PC-9 (cell line): ENCODE measurements at regions not wholly inside any gene's neighbourhood (a gene's known extent, or its start where the extent isn't known, plus 50 kb on each side); places are given as distances from the start of the nearest gene placed in this dataset.

Experiments
- BruUV-seq: library from RNA; stranded (reverse); fragments of 400-500 nt; replicated peaks from 2 replicates; lab custom pipeline; 2021; lab: Mats Ljungman, UMichigan
- CTCF ChIA-PET: fragments of 300-600 bp; sonication (Branson Sonifier 250); formaldehyde crosslinking; loops from one replicate; lab custom pipeline; 2022; ENCODE audit warnings: antibody characterized with exemption; lab: Charles Lee
- POLR2A ChIA-PET: fragments of 300-600 bp; sonication (Branson Sonifier 250); formaldehyde crosslinking; loops from one replicate; lab custom pipeline; 2022; ENCODE audit warnings: antibody characterized with exemption; ENCODE audit not compliant: unreplicated experiment; lab: Charles Lee
- DNase-seq, 2 experiments: peaks; one replicate each; pipeline versions ENCODE4 v3.0.0 to v3.0.0-alpha.2; 2015 to 2022; ENCODE audit warnings: mixed read lengths in 1 of 2
- H2AFZ ChIP-seq: fragments of 200-600 bp; sonication (generic); 2 replicates; pipeline ENCODE4 v1.8.1; 2017; ENCODE audit warnings: antibody characterized with exemption
- H3F3A ChIP-seq: fragments of 200-600 bp; sonication (generic); 2 replicates; pipeline ENCODE4 v1.8.1; 2017; ENCODE audit warnings: antibody characterized with exemption, mild to moderate bottlenecking, low read depth; ENCODE audit not compliant: insufficient read depth
- H3K27ac ChIP-seq: fragments of 200-600 bp; sonication (generic); 2 replicates; pipeline ENCODE4 v1.6.1; 2016; ENCODE audit warnings: mixed run types
- H3K27me3 ChIP-seq: fragments of 200-600 bp; sonication (generic); 2 replicates; pipeline ENCODE4 v1.6.1; 2016; ENCODE audit warnings: low read depth, mixed run types; ENCODE audit not compliant: insufficient read depth
- H3K36me3 ChIP-seq: fragments of 200-600 bp; sonication (generic); 2 replicates; pipeline ENCODE4 v1.6.1; 2016; ENCODE audit warnings: low read depth, mixed run types
- H3K4me1 ChIP-seq: fragments of 200-600 bp; sonication (generic); replicated peaks from 2 replicates; pipeline ENCODE4 v1.6.1; 2016; ENCODE audit warnings: mixed run types; ENCODE audit not compliant: insufficient read depth
- H3K4me2 ChIP-seq: fragments of 200-600 bp; sonication (generic); 2 replicates; pipeline ENCODE4 v1.6.1; 2017; ENCODE audit warnings: mixed run types
- H3K4me3 ChIP-seq: fragments of 200-600 bp; sonication (generic); 2 replicates; pipeline ENCODE4 v1.6.1; 2016; ENCODE audit warnings: mixed run types
- H3K79me2 ChIP-seq: fragments of 200-600 bp; sonication (generic); 2 replicates; pipeline ENCODE4 v1.6.1; 2017; ENCODE audit warnings: low read depth, mixed run types
- H3K9me2 ChIP-seq: fragments of 200-600 bp; sonication (generic); 2 replicates; pipeline ENCODE4 v1.8.1; 2017; ENCODE audit warnings: mild to moderate bottlenecking; ENCODE audit not compliant: insufficient read depth
- H3K9me3 ChIP-seq: fragments of 200-600 bp; sonication (generic); 2 replicates; pipeline ENCODE4 v1.8.1; 2016; ENCODE audit warnings: low read depth; ENCODE audit not compliant: insufficient read depth
- H4K20me1 ChIP-seq: fragments of 200-600 bp; sonication (generic); 2 replicates; pipeline ENCODE4 v1.8.1; 2017; ENCODE audit not compliant: insufficient read depth
- EZH2 ChIP-seq: fragments of 200-600 bp; sonication (generic); IDR thresholded peaks from 2 replicates; pipeline ENCODE4 v1.8.0; 2017; ENCODE audit warnings: antibody characterized with exemption, low read depth
- intact Hi-C: fragments of 100-400 bp; cut with micrococcal nuclease; formaldehyde crosslinking; loops from one replicate; pipeline ENCODE4 v1.10.0; 2022; ENCODE audit not compliant: unreplicated experiment
- TF ChIP-seq, protein P1 (sequence below): fragments of 200-600 bp; sonication (generic); conservative IDR thresholded peaks from 2 replicates; pipeline ENCODE4 v1.6.1; 2017; ENCODE audit warnings: mixed run types, antibody characterized with exemption, mild to moderate bottlenecking, moderate library complexity

DNA sequence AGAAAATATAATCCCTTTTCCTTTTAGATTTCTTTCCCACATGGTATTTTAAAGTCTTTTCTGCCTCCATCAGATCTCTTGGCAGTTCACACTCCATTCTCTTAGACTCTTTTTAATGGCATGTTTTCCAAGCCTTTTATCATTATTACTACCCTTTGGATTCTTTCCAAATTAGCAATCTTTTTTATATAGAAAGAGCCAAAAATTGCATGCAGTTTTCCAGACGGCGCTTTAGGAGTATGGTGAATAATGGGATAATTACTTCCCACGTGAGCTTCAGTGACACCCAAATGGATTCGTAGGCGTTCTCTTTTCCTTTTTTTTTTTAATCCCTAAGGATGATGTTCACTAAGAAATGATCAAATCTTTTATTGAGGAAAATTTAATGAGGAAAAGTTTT lies 354.8 kb upstream of the DNAJC19 start:
- intact Hi-C loops = no loop called here
- Histone ChIP-seq H3K4me1 (no peaks in the 10 kb centered on the region), H3K4me3 (no peak overlapping the region), H3K9me3 (no peaks in the 10 kb centered on the region), H3K79me2 (no peaks in the 10 kb centered on the region), H3K4me2 (no peak overlapping the region), H3K27me3 (no peaks in the 10 kb centered on the region), H3K36me3 (no peaks in the 10 kb centered on the region), H3F3A (no peaks in the 10 kb centered on the region), H3K27ac (no peak overlapping the region), H4K20me1 (no peaks in the 10 kb centered on the region), H3K9me2 (no peaks in the 10 kb centered on the region), H2AFZ (no peak overlapping the region)
- BruUV-seq = no TSS peak
- POLR2A ChIA-PET = no interaction called here
- TF ChIP-seq, protein P1, sequence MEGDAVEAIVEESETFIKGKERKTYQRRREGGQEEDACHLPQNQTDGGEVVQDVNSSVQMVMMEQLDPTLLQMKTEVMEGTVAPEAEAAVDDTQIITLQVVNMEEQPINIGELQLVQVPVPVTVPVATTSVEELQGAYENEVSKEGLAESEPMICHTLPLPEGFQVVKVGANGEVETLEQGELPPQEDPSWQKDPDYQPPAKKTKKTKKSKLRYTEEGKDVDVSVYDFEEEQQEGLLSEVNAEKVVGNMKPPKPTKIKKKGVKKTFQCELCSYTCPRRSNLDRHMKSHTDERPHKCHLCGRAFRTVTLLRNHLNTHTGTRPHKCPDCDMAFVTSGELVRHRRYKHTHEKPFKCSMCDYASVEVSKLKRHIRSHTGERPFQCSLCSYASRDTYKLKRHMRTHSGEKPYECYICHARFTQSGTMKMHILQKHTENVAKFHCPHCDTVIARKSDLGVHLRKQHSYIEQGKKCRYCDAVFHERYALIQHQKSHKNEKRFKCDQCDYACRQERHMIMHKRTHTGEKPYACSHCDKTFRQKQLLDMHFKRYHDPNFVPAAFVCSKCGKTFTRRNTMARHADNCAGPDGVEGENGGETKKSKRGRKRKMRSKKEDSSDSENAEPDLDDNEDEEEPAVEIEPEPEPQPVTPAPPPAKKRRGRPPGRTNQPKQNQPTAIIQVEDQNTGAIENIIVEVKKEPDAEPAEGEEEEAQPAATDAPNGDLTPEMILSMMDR = no peak
- TF ChIP-seq EZH2 = no peak
- CTCF ChIA-PET = no interaction called here
- no peak for DNase-seq

DNA sequence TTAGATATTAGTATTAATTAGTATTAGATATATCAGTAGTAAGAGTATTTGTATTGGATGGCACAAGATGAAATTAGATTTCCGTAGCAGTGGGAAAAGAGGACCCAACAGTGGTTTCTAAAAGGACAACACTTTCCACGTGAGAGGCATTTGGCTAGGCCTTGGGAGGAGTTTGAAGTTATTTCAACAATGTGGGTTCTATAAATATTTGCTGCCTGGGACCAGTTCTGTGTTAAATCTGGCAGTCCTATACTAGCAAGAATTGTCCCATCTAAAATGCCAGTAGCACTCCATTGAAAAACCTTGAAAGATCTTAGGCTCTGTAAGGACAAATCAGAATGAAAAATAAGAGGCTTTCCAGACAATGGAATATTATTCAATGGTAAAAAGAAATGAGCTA lies 347.1 kb upstream of the DNAJC19 start:
- H3K27ac ChIP-seq = no peak overlapping the region
- no TSS peak for BruUV-seq
- no peak for TF ChIP-seq EZH2
- TF ChIP-seq, protein P1 = no peak
- intact Hi-C loops = loop anchor here (10.0 kb wide), 1 partner anchor 1158 kb away; no protein-coding TSS in a partner anchor
- no peaks in the 10 kb centered on the region for H3F3A ChIP-seq
- no peak overlapping the region for H2AFZ ChIP-seq
- H3K9me3 ChIP-seq = no peaks in the 10 kb centered on the region
- H3K4me3 ChIP-seq = no peak overlapping the region
- CTCF ChIA-PET = no interaction called here
- H3K79me2 ChIP-seq = no peaks in the 10 kb centered on the region
- DNase-seq = no peak
- no peaks in the 10 kb centered on the region for H3K4me1 ChIP-seq
- H4K20me1 ChIP-seq = no peaks in the 10 kb centered on the region
- H3K4me2 ChIP-seq = no peak overlapping the region
- no peaks in the 10 kb centered on the region; the same call in 1 of the 2 replicates for H3K9me2 ChIP-seq
- POLR2A ChIA-PET = no interaction called here
- no peaks in the 10 kb centered on the region for H3K27me3 ChIP-seq
- H3K36me3 ChIP-seq = no peaks in the 10 kb centered on the region

DNA sequence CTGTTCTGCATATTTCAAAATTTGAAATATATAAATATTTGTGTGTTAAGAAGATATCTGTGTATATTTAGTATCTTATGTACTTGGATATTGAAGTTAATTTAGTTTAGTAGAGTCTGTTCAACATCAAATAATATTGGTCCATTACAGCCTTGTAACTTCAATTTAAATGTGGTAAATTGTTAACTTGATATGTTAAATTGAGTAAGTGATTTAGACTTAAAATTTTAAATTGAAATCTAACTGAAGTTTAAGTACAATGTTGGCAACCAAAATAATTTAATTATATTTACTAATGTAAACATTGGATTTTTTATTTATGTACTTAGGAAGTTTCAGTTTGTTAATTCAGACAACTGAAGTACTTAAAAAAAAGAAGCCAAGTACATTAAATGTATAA lies 343.9 kb upstream of the DNAJC19 start:
- BruUV-seq = no TSS peak
- H3K36me3 ChIP-seq = no peaks in the 10 kb centered on the region
- H3F3A ChIP-seq = no peaks in the 10 kb centered on the region
- no peak for TF ChIP-seq EZH2
- TF ChIP-seq, protein P1 = no peak
- no peak overlapping the region for H3K4me2 ChIP-seq
- no peaks in the 10 kb centered on the region for H3K79me2 ChIP-seq
- H3K4me1 ChIP-seq = no peaks in the 10 kb centered on the region
- H3K27ac ChIP-seq = no peak overlapping the region
- H4K20me1 ChIP-seq = no peaks in the 10 kb centered on the region
- ChIA-PET POLR2A (no interaction called here), CTCF (no interaction called here)
- no peaks in the 10 kb centered on the region; the same call in 1 of the 2 replicates for H3K9me2 ChIP-seq
- no peak overlapping the region for H3K4me3 ChIP-seq
- no peaks in the 10 kb centered on the region for H3K9me3 ChIP-seq
- intact Hi-C loops = loop anchor here (10.0 kb wide), 1 partner anchor 1161 kb away; no protein-coding TSS in a partner anchor
- no peak for DNase-seq
- H3K27me3 ChIP-seq = no peaks in the 10 kb centered on the region
- no peak overlapping the region for H2AFZ ChIP-seq
